ENCODE measurements at regions not wholly inside any gene's neighbourhood (a gene's known extent, or its start where the extent isn't known, plus 50 kb on each side); places are given as distances from the start of the nearest gene placed in this dataset.

DNA sequence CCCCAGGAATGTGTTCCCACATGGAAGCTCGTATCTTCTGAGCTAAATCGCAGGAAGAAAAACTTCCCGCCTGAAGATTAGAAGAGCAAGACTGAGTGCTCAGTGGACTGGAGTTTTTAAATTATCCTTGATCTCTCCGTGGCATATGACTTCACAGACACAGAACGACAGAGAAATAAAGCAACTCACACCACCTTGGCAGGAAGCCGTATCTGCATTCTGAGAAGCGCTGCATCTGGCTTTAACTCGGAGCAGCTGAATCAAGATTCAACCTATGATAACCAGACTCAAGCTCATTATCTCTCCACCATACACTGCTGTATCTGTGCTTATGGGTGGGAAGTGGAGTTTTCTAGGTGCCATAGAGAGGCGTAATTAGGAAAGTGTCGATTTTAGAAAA lies 1482.7 kb downstream of the AACS start:
- TF ChIP-seq, protein P1, sequence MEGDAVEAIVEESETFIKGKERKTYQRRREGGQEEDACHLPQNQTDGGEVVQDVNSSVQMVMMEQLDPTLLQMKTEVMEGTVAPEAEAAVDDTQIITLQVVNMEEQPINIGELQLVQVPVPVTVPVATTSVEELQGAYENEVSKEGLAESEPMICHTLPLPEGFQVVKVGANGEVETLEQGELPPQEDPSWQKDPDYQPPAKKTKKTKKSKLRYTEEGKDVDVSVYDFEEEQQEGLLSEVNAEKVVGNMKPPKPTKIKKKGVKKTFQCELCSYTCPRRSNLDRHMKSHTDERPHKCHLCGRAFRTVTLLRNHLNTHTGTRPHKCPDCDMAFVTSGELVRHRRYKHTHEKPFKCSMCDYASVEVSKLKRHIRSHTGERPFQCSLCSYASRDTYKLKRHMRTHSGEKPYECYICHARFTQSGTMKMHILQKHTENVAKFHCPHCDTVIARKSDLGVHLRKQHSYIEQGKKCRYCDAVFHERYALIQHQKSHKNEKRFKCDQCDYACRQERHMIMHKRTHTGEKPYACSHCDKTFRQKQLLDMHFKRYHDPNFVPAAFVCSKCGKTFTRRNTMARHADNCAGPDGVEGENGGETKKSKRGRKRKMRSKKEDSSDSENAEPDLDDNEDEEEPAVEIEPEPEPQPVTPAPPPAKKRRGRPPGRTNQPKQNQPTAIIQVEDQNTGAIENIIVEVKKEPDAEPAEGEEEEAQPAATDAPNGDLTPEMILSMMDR (IDR thresholded peaks at IDR 0.05) = no peak
- no peak for TF ChIP-seq POLR2A (IDR thresholded peaks at IDR 0.05)

All from adrenal gland (tissue), 5 donors.